ENCODE measurements at regions not wholly inside any gene's neighbourhood (a gene's known extent, or its start where the extent isn't known, plus 50 kb on each side); places are given as distances from the start of the nearest gene placed in this dataset.

- TF ChIP-seq FOSL1 (tag; conservative IDR thresholded peaks at IDR 0.05) (peak; percentile 49; the same call in 1 of the 2 replicates), ZNF3 (CRISPR knock-in tag; IDR thresholded peaks at IDR 0.05) (no peak), ZNF253 (CRISPR knock-in tag; conservative IDR thresholded peaks at IDR 0.05) (no peak), CXXC5 (CRISPR knock-in tag; IDR thresholded peaks at IDR 0.05) (no peak), ILK (tag; IDR thresholded peaks at IDR 0.05; ENCODE audit: borderline replicate concordance, low read depth) (no peak), GTF2E2 (tag; IDR thresholded peaks at IDR 0.05) (no peak), ZNF134 (CRISPR knock-in tag; conservative IDR thresholded peaks at IDR 0.05) (no peak), KLF6 (CRISPR knock-in tag; IDR thresholded peaks at IDR 0.05; ENCODE audit: borderline replicate concordance) (no peak), RBM25 (IDR thresholded peaks at IDR 0.05; ENCODE audit: low read depth, low read length, severe bottlenecking) (peak; percentile 81), TCF7 (IDR thresholded peaks at IDR 0.05; ENCODE audit: borderline replicate concordance) (no peak), SOX6 (IDR thresholded peaks at IDR 0.05) (no peak), CCAR2 (IDR thresholded peaks at IDR 0.05; ENCODE audit: low read depth, low read length) (no peak), SREBF1 (IDR thresholded peaks at IDR 0.05; ENCODE audit: borderline replicate concordance, low read depth, low read length) (no peak), CEBPG (CRISPR knock-in tag; IDR thresholded peaks at IDR 0.05) (no peak), CEBPG (tag; conservative IDR thresholded peaks at IDR 0.05 in 1 of 2, IDR thresholded peaks at IDR 0.05 in 1 of 2) (peak in 1 of 2 experiments; percentile 52; a peak in 1 of 4 replicates), ZBTB8A (IDR thresholded peaks at IDR 0.05; ENCODE audit: partially characterized antibody) (no peak), ZNF175 (CRISPR knock-in tag; IDR thresholded peaks at IDR 0.05; ENCODE audit: low read depth) (no peak)
These were observed 50.6 kb upstream of the LYST start (continued) for GRCh38 chr1:235917267-235917811.
